HepG2 (cell line): ENCODE measurements at regions not wholly inside any gene's neighbourhood (a gene's known extent, or its start where the extent isn't known, plus 50 kb on each side); places are given as distances from the start of the nearest gene placed in this dataset.
"Not testable (repeated sequence)": the region's sequence is repeated elsewhere in the genome, so short reads cannot be mapped to it uniquely, and the experiment has no call there.

ENCODE experiments used
- ATAC-seq: fragments of 200-7000 bp; cut with Tn5 transposase; 3 replicates; pipeline ENCODE4 v1.9.1; 2020; ENCODE audit warnings: mild to moderate bottlenecking, moderate library complexity
- BruUV-seq: library from RNA; stranded (reverse); fragments of 400-500 nt; replicated peaks from 2 replicates; lab custom pipeline; 2021; lab: Mats Ljungman, UMichigan
- CTCF ChIA-PET: fragments of 300-600 bp; formaldehyde crosslinking; extraction: SDS; loops from one replicate; lab custom pipeline; 2021; ENCODE audit warnings: low total read pairs, inconsistent platforms, low intra/inter-chr PET ratio; lab: Yijun Ruan, JAX
- POLR2A ChIA-PET: fragments of 350-600 bp; sonication (Branson Sonifier 250); formaldehyde crosslinking; loops from one replicate; lab custom pipeline; 2020; ENCODE audit warnings: antibody characterized with exemption, inconsistent platforms; lab: Yijun Ruan, JAX
- DNase-seq: peaks from one replicate; pipeline ENCODE4 v3.0.0-alpha.2; 2015; ENCODE audit warnings: low spot score
- FAIRE-seq: peaks from 3 replicates; lab custom pipeline; 2011; peaks lifted over from hg19 to GRCh38; lab: Jason Lieb, UNC
- H2AFZ ChIP-seq: one replicate; pipeline ENCODE4 v1.6.1; 2011; ENCODE audit warnings: low read length, inconsistent platforms
- H3K27ac ChIP-seq: fragments of 300-600 bp; 3 replicates; pipeline ENCODE4 v1.8.0; 2011; ENCODE audit warnings: mixed run types, mild to moderate bottlenecking, mixed read lengths, low read length, inconsistent platforms; ENCODE audit not compliant: insufficient read depth; ENCODE audit errors: extremely low read length
- H3K27me3 ChIP-seq, 2 experiments: fragments of 200-600 bp in 1 of 2; 2 replicates in 1 of 2; 3 replicates in 1 of 2; pipeline versions ENCODE4 v1.6.0 to v1.8.0; 2011; ENCODE audit warnings: low read length in 2 of 2, mild to moderate bottlenecking in 2 of 2, moderate library complexity in 2 of 2, inconsistent platforms in 1 of 2; ENCODE audit not compliant: insufficient read depth in 2 of 2, control insufficient read depth in 1 of 2
- H3K36me3 ChIP-seq, 2 experiments: fragments of 200-600 bp in 1 of 2; replicated peaks in 1 of 2; 2 replicates in 1 of 2; 3 replicates in 1 of 2; pipeline versions ENCODE4 v1.5.1 to v1.8.0; 2011; ENCODE audit warnings: low read length in 2 of 2, inconsistent platforms in 1 of 2; ENCODE audit not compliant: insufficient read depth in 2 of 2, control insufficient read depth in 1 of 2
- H3K4me1 ChIP-seq: 2 replicates; pipeline ENCODE4 v1.5.1; 2012; ENCODE audit warnings: low read length, inconsistent platforms; ENCODE audit not compliant: insufficient read depth
- H3K4me2 ChIP-seq: 2 replicates; pipeline ENCODE4 v1.6.0; 2011; ENCODE audit warnings: low read depth, low read length, inconsistent platforms
- H3K4me3 ChIP-seq, 3 experiments: fragments of 200-600 bp in 1 of 3; sonication (generic), shearing (Covaris generic) in 1 of 3; replicated peaks in 1 of 3; 2 replicates each; pipeline ENCODE4 v1.5.1; 2011 to 2016; ENCODE audit warnings: low read length in 3 of 3, inconsistent platforms in 2 of 3, low read depth in 2 of 3, mild to moderate bottlenecking in 2 of 3, control low read depth in 1 of 3, mixed read lengths in 1 of 3; ENCODE audit not compliant: insufficient read depth in 1 of 3
- H3K79me2 ChIP-seq: one replicate; pipeline ENCODE4 v1.6.1; 2011; ENCODE audit warnings: low read length, inconsistent platforms; ENCODE audit not compliant: insufficient read depth
- H3K9ac ChIP-seq: 2 replicates; pipeline ENCODE4 v1.6.0; 2011; ENCODE audit warnings: mild to moderate bottlenecking, low read depth, low read length, inconsistent platforms; ENCODE audit not compliant: insufficient read depth
- H3K9me3 ChIP-seq: 2 replicates; pipeline ENCODE4 v1.5.1; 2012; ENCODE audit warnings: mild to moderate bottlenecking, low read length
- H4K20me1 ChIP-seq: 2 replicates; pipeline ENCODE4 v1.6.0; 2011; ENCODE audit warnings: inconsistent platforms, mild to moderate bottlenecking, low read length, moderate library complexity; ENCODE audit not compliant: insufficient read depth
- ASH2L ChIP-seq: fragments of 300-600, 200-600 bp; sonication (generic); IDR thresholded peaks from 2 replicates; pipeline ENCODE4 v1.7.0; 2017; ENCODE audit warnings: low read depth, mild to moderate bottlenecking, moderate library complexity, mixed read lengths, low read length; ENCODE audit not compliant: insufficient read length
- SP1 ChIP-seq, 2 experiments: fragments of 450-650 bp in 1 of 2; sonication (generic) in 1 of 2; formaldehyde crosslinking in 1 of 2; IDR thresholded peaks; 2 replicates each; pipeline versions ENCODE4 v1.4.0 to v1.6.1; 2016 to 2020; ENCODE audit warnings: missing genetic modification reagents in 1 of 2
- ZNF558 ChIP-seq: sonication (generic); formaldehyde crosslinking; IDR thresholded peaks from 2 replicates; pipeline ENCODE4 v1.9.0; 2022; ENCODE audit warnings: mild to moderate bottlenecking, missing genetic modification reagents, borderline replicate concordance
- ZNF850 ChIP-seq: sonication (generic); formaldehyde crosslinking; conservative IDR thresholded peaks from 2 replicates; pipeline ENCODE4 v1.9.0; 2021; ENCODE audit warnings: mild to moderate bottlenecking, missing genetic modification reagents
- WGBS: methylation state at CpG from one replicate; pipeline ENCODE4 v1.1.6; 2017; ENCODE audit warnings: low lambda C conversion rate; 5-methylcytosine and 5-hydroxymethylcytosine counted together
- in situ Hi-C: cut with HindIII; loops from 2 replicates; pipeline ENCODE4 v1.10.0; 2017; ENCODE audit warnings: low pct_unique_long_range_greater_than_20kb; ENCODE audit not compliant: extremely low pct_ligation_motif_present
- intact Hi-C: fragments of 100-400 bp; cut with micrococcal nuclease; formaldehyde crosslinking; loops from one replicate; pipeline ENCODE4 v1.10.0; 2022; ENCODE audit not compliant: unreplicated experiment
- small RNA-seq, 3 experiments: library from RNA; depleted of rRNA; stranded (forward); fragments of <200 nt; gene quantifications; one replicate each; pipeline ENCODE3, GENCODE V24; 2012; ENCODE audit warnings: low read depth in 2 of 3, low replicate concordance in 1 of 3; ENCODE audit not compliant: insufficient read length in 3 of 3, insufficient read depth in 2 of 3
- TF ChIP-seq, protein P1 (sequence below): sonication (generic); formaldehyde crosslinking; IDR thresholded peaks from 2 replicates; pipeline ENCODE4 v1.4.0; 2020; ENCODE audit warnings: missing genetic modification reagents
- TF ChIP-seq, protein P2 (sequence below): sonication (generic); formaldehyde crosslinking; IDR thresholded peaks from 2 replicates; pipeline ENCODE4 v1.5.0; 2020; ENCODE audit warnings: missing genetic modification reagents

DNA sequence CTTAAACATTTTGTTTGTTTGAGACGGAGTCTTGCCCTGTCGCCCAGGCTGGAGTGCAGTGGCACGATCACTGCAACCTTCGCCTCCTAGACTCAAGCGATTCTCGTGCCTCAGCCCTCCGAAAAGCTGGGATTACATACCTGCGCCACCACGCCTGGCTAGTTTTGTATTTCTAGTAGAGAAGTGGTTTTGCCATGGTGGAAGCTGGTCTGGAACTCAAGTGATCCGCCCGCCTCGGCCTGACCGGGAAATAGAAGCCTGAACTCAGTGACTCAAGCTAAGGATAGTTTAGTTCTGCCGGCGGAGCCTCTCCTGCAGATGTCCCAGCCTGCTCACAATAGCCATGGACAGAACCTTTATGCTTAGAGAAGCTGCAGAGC, 53.0 kb upstream of the ZNF254 start (continued):
- TF ChIP-seq ASH2L (peak; percentile 3), ZNF850 (CRISPR knock-in tag) (no peak), SP1 (IDR thresholded peaks at IDR 0.05) (no peak), SP1 (CRISPR knock-in tag; IDR thresholded peaks at IDR 0.05) (no peak), ZNF558 (CRISPR knock-in tag) (0 out of 2 replicates have a peak, but pooled peaks have one; percentile 31)
- TF ChIP-seq, protein P1, sequence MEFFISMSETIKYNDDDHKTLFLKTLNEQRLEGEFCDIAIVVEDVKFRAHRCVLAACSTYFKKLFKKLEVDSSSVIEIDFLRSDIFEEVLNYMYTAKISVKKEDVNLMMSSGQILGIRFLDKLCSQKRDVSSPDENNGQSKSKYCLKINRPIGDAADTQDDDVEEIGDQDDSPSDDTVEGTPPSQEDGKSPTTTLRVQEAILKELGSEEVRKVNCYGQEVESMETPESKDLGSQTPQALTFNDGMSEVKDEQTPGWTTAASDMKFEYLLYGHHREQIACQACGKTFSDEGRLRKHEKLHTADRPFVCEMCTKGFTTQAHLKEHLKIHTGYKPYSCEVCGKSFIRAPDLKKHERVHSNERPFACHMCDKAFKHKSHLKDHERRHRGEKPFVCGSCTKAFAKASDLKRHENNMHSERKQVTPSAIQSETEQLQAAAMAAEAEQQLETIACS (CRISPR knock-in tag): no peak
- TF ChIP-seq, protein P2, sequence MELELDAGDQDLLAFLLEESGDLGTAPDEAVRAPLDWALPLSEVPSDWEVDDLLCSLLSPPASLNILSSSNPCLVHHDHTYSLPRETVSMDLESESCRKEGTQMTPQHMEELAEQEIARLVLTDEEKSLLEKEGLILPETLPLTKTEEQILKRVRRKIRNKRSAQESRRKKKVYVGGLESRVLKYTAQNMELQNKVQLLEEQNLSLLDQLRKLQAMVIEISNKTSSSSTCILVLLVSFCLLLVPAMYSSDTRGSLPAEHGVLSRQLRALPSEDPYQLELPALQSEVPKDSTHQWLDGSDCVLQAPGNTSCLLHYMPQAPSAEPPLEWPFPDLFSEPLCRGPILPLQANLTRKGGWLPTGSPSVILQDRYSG (CRISPR knock-in tag): no peak

DNA sequence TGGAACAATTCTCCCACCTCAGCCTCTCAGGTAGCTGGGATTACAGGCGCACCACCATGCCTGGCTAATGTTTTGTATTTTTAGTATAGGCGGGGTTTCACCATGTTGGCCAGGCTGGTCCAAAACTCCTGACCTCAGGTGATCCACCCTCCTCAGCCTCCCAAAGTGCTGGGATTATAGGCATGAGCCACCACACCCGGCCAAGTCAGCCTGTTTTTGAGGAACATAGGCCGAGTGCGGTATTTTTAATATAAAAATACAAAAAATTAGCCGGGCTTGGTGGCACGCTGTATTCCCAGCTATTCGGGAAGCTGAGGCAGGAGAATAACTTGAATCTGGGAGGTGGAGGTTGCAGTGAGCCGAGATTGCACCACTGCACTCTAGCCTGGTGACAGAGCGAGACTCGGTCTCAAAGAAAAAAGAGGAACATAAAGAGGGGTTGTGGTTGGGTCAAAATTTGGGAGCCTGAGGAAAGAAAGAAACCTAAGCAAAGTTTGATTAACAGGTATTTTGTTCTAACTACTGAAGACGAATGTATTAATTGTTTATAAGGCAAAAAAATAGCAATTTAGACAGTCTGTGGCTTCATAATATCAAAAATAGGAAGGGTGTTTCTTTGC, 51.6 kb upstream of the ZNF254 start:
- H3K9me3 ChIP-seq, H4K20me1 ChIP-seq, ATAC-seq, H2AFZ ChIP-seq, intact Hi-C loops, CTCF ChIA-PET, H3K27ac ChIP-seq, H3K36me3 ChIP-seq, H3K27me3 ChIP-seq, BruUV-seq, FAIRE-seq, DNase-seq: not testable (repeated sequence)
- 93% methylated on average over 12 of the region's 12 CpGs for WGBS
- Histone ChIP-seq H3K4me2 (peak overlapping the region; percentile 83), H3K9ac (peak overlapping the region; percentile 88; the same call in 1 of the 2 replicates), H3K4me1 (peaks cover 38% of the 10 kb centered on the region), H3K79me2 (peaks cover 41% of the 10 kb centered on the region), H3K4me3 (peak overlapping the region; percentile 84 to 91 (median 85); a peak in 4 of 6 replicates)
- in situ Hi-C loops: loop anchor here (25.0 kb wide), 1 partner anchor 773 kb away; the partner anchor contains the start of gene ZNF724
- POLR2A ChIA-PET: interaction anchor here (2.0 kb wide), 1 partner anchor 13 kb away, joined by 9 read pairs; no protein-coding TSS in a partner anchor

Small RNAs in the stretch of these regions (small RNA-seq; reads per million reads assigned to genes)
- 0 to 15.5 (median 0.65) reads per million in 3 experiments for gene RNA5-8SP4
